A549 (cell line): ENCODE measurements at regions not wholly inside any gene's neighbourhood (a gene's known extent, or its start where the extent isn't known, plus 50 kb on each side); places are given as distances from the start of the nearest gene placed in this dataset.

Experiments used
- ATAC-seq, 2 experiments: fragments of 200-7000 bp in 1 of 2; fragments of >200 bp in 1 of 2; cut with Nextera tagmentation in 1 of 2; cut with Tn5 transposase in 1 of 2; 3 replicates each; pipeline versions ENCODE4 v1.8.0 to v1.9.1; 2018 to 2020; ENCODE audit warnings: mild to moderate bottlenecking in 1 of 2, moderate library complexity in 1 of 2
- CTCF ChIA-PET: fragments of 300-600 bp; sonication (Branson Sonifier 250); formaldehyde crosslinking; extraction: SDS; loops from one replicate; lab custom pipeline; 2021; ENCODE audit warnings: antibody characterized with exemption, inconsistent platforms; lab: Yijun Ruan, JAX
- POLR2A ChIA-PET: fragments of 350-600 bp; formaldehyde crosslinking; extraction: SDS; loops from one replicate; lab custom pipeline; 2021; ENCODE audit warnings: antibody characterized with exemption, inconsistent platforms; lab: Yijun Ruan, JAX
- DNase-seq, 2 experiments: peaks; one replicate each; pipeline versions ENCODE4 v3.0.0 to v3.0.0-alpha.2; 2011 to 2016; ENCODE audit warnings: low read depth in 1 of 2, low spot score in 1 of 2
- FAIRE-seq: peaks from 2 replicates; lab custom pipeline; 2011; peaks lifted over from hg19 to GRCh38; lab: Jason Lieb, UNC
- H3K27ac ChIP-seq, 2 experiments: fragments of >200 bp; sonication (Bioruptor Twin); formaldehyde crosslinking; 3 replicates each; pipeline ENCODE4 v1.5.1; 2016 to 2017
- H3K4me1 ChIP-seq: fragments of >200 bp; sonication (Bioruptor Twin); formaldehyde crosslinking; 3 replicates; pipeline ENCODE4 v1.6.1; 2016
- H3K4me2 ChIP-seq: fragments of >200 bp; sonication (Bioruptor Twin); formaldehyde crosslinking; 3 replicates; pipeline ENCODE4 v1.6.1; 2016
- H3K4me3 ChIP-seq: fragments of >200 bp; sonication (Bioruptor Twin); formaldehyde crosslinking; 3 replicates; pipeline ENCODE4 v1.5.1; 2016
- H3K9me3 ChIP-seq: fragments of >200 bp; sonication (Bioruptor Twin); formaldehyde crosslinking; 3 replicates; pipeline ENCODE4 v1.6.1; 2016
- ATOH8 ChIP-seq: fragments of 250-450 bp; sonication (Bioruptor Pico); IDR thresholded peaks from 2 replicates; pipeline ENCODE4 v1.5.0; 2020; ENCODE audit warnings: low read depth, mild to moderate bottlenecking, moderate library complexity
- BCL3 ChIP-seq: fragments of >200 bp; sonication (Bioruptor Twin); formaldehyde crosslinking; IDR thresholded peaks from 3 replicates; pipeline ENCODE4 v1.6.1; 2016
- CEBPB ChIP-seq, 2 experiments: fragments of >200 bp in 1 of 2; sonication (Bioruptor Twin) in 1 of 2; formaldehyde crosslinking in 1 of 2; IDR thresholded peaks; 2 replicates each; pipeline ENCODE4 v1.6.1; 2012 to 2016
- CHD4 ChIP-seq: fragments of 200-600 bp; sonication (generic); IDR thresholded peaks from 2 replicates; pipeline ENCODE4 v1.6.1; 2016; ENCODE audit warnings: antibody characterized with exemption, mild to moderate bottlenecking, borderline replicate concordance
- CTCF ChIP-seq: fragments of >200 bp; sonication (Bioruptor Twin); formaldehyde crosslinking; IDR thresholded peaks from 3 replicates; pipeline ENCODE4 v1.5.1; 2016
- E2F6 ChIP-seq: IDR thresholded peaks from 2 replicates; pipeline ENCODE4 v1.6.1; 2012; ENCODE audit warnings: low read depth, borderline replicate concordance
- ESRRA ChIP-seq: fragments of 150-350 bp; IDR thresholded peaks from 2 replicates; pipeline ENCODE4 v1.6.1; 2014; ENCODE audit warnings: mild to moderate bottlenecking, low read length, borderline replicate concordance
- FOSL2 ChIP-seq, 2 experiments: fragments of 450-650 bp in 1 of 2; fragments of >200 bp in 1 of 2; sonication (Bioruptor Twin) in 1 of 2; formaldehyde crosslinking; IDR thresholded peaks; 2 replicates each; pipeline versions ENCODE4 v1.5.0 to v1.6.1; 2016 to 2020; ENCODE audit warnings: mild to moderate bottlenecking in 1 of 2, moderate library complexity in 1 of 2
- FOXS1 ChIP-seq: fragments of 250-450 bp; sonication (Bioruptor Pico); IDR thresholded peaks from 2 replicates; pipeline ENCODE4 v1.5.0; 2020; ENCODE audit warnings: mild to moderate bottlenecking, moderate library complexity
- HDAC2 ChIP-seq: fragments of 200-600 bp; sonication (generic); IDR thresholded peaks from 2 replicates; pipeline ENCODE4 v1.6.1; 2016
- HEYL ChIP-seq: fragments of 250-450 bp; sonication (Bioruptor Pico); IDR thresholded peaks from 2 replicates; pipeline ENCODE4 v1.8.0; 2021; ENCODE audit warnings: mild to moderate bottlenecking, moderate library complexity
- HOXA7 ChIP-seq: fragments of 250-450 bp; sonication (Bioruptor Pico); IDR thresholded peaks from 2 replicates; pipeline ENCODE4 v1.5.0; 2020; ENCODE audit warnings: mild to moderate bottlenecking, moderate library complexity
- JUN ChIP-seq, 2 experiments: fragments of >200 bp; sonication (Bioruptor Twin); formaldehyde crosslinking; IDR thresholded peaks; 2 replicates in 1 of 2; 3 replicates in 1 of 2; pipeline ENCODE4 v1.6.1; 2016 to 2017
- JUNB ChIP-seq: fragments of >200 bp; sonication (Bioruptor Twin); formaldehyde crosslinking; IDR thresholded peaks from 2 replicates; pipeline ENCODE4 v1.6.1; 2016
- MAZ ChIP-seq: fragments of 150-350 bp; IDR thresholded peaks from 2 replicates; pipeline ENCODE4 v1.6.1; 2014; ENCODE audit warnings: antibody characterized with exemption, low read depth, low read length, borderline replicate concordance
- MYC ChIP-seq: IDR thresholded peaks from 2 replicates; pipeline ENCODE4 v1.6.1; 2012; ENCODE audit warnings: mild to moderate bottlenecking, inconsistent platforms, low read length, improper control_type of control experiment, borderline replicate concordance
- NFE2L2 ChIP-seq: fragments of 150-350 bp; conservative IDR thresholded peaks from 2 replicates; pipeline ENCODE4 v1.6.1; 2014; ENCODE audit warnings: low read length
- NR3C1 ChIP-seq: fragments of >200 bp; sonication (Bioruptor Twin); formaldehyde crosslinking; IDR thresholded peaks from 3 replicates; pipeline ENCODE4 v1.6.1; 2017
- POLR2AphosphoS2 ChIP-seq: conservative IDR thresholded peaks from 2 replicates; pipeline ENCODE4 v1.6.1; 2012; ENCODE audit warnings: low read length, improper control_type of control experiment, inconsistent platforms
- RFX5 ChIP-seq: fragments of 450-650 bp; IDR thresholded peaks from 2 replicates; pipeline ENCODE4 v1.7.1; 2014; ENCODE audit warnings: antibody characterized with exemption, mild to moderate bottlenecking, moderate library complexity
- ZFP36 ChIP-seq: fragments of 450-650 bp; IDR thresholded peaks from 2 replicates; pipeline ENCODE4 v1.6.1; 2014; ENCODE audit warnings: borderline replicate concordance; ENCODE audit not compliant: partially characterized antibody
- ZNF302 ChIP-seq: fragments of 250-450 bp; sonication (Bioruptor Pico); IDR thresholded peaks from 2 replicates; pipeline ENCODE4 v1.9.0; 2021; ENCODE audit warnings: inconsistent platforms, mild to moderate bottlenecking, moderate library complexity
- WGBS: methylation state at CpG from one replicate; pipeline ENCODE4 v1.1.6; 2017; ENCODE audit errors: missing lambda C conversion rate; 5-methylcytosine and 5-hydroxymethylcytosine counted together

GRCh38 chr9:30714389-30714788 lies 1670.1 kb upstream of the ACO1 start:
- no peak overlapping the region for H3K4me2 ChIP-seq
- no peak for TF ChIP-seq FOSL2 (IDR thresholded peaks at IDR 0.05)
- TF ChIP-seq FOSL2 (CRISPR knock-in tag; IDR thresholded peaks at IDR 0.05): no peak
- no peak for TF ChIP-seq HDAC2
- no peak for TF ChIP-seq ZNF302 (CRISPR knock-in tag)
- TF ChIP-seq CTCF: no peak
- no peak for TF ChIP-seq ATOH8
- TF ChIP-seq BCL3: no peak
- no peak for TF ChIP-seq CHD4
- no peak for TF ChIP-seq MAZ
- no peaks in the 10 kb centered on the region for H3K4me1 ChIP-seq
- POLR2A ChIA-PET: no interaction called here
- H3K4me3 ChIP-seq: no peak overlapping the region
- CTCF ChIA-PET: no interaction called here
- DNase-seq: no peak
- H3K9me3 ChIP-seq: no peaks in the 10 kb centered on the region
- no peak for ATAC-seq
- no peak for FAIRE-seq
- H3K27ac ChIP-seq: no peak overlapping the region
- 5% methylated on average over 1 of the region's 1 CpG for WGBS

GRCh38 chr9:30718483-30718882 lies 1666.0 kb upstream of the ACO1 start:
- POLR2A ChIA-PET: no interaction called here
- Histone ChIP-seq H3K27ac (no peak overlapping the region), H3K4me3 (no peak overlapping the region), H3K4me1 (no peaks in the 10 kb centered on the region), H3K4me2 (no peak overlapping the region), H3K9me3 (no peaks in the 10 kb centered on the region; the same call in 2 of the 3 replicates)
- DNase-seq: no peak
- no peak for FAIRE-seq
- no peak for TF ChIP-seq JUNB
- no peak for ATAC-seq
- CTCF ChIA-PET: no interaction called here
- 2% methylated on average over 1 of the region's 1 CpG for WGBS

- Histone ChIP-seq H3K4me2 (no peak overlapping the region), H3K27ac (no peak overlapping the region), H3K4me1 (no peaks in the 10 kb centered on the region), H3K9me3 (no peaks in the 10 kb centered on the region; the same call in 2 of the 3 replicates), H3K4me3 (no peak overlapping the region)
- FAIRE-seq (no peak), DNase-seq (no peak), ATAC-seq (no peak)
- no peak for TF ChIP-seq JUN (IDR thresholded peaks at IDR 0.05)
- no peak for TF ChIP-seq CEBPB (IDR thresholded peaks at IDR 0.05)
- TF ChIP-seq NR3C1: no peak
- TF ChIP-seq HOXA7 (CRISPR knock-in tag): no peak
- no peak for TF ChIP-seq MYC
- TF ChIP-seq MAZ: no peak
- TF ChIP-seq POLR2AphosphoS2: no peak
- ChIA-PET CTCF (no interaction called here), POLR2A (no interaction called here)
- WGBS: 38% methylated on average over 5 of the region's 5 CpGs
Measured at GRCh38 chr9:30722065-30722464, 1662.4 kb upstream of the ACO1 start.

- Histone ChIP-seq H3K4me3 (no peak overlapping the region), H3K27ac (no peak overlapping the region), H3K9me3 (no peaks in the 10 kb centered on the region; the same call in 2 of the 3 replicates), H3K4me2 (no peak overlapping the region), H3K4me1 (no peaks in the 10 kb centered on the region)
- ATAC-seq (no peak), FAIRE-seq (no peak), DNase-seq (no peak)
- ChIA-PET CTCF (no interaction called here), POLR2A (no interaction called here)
- TF ChIP-seq HEYL (CRISPR knock-in tag) (no peak), FOXS1 (CRISPR knock-in tag) (no peak), BCL3 (no peak), NFE2L2 (no peak), ZFP36 (no peak), HDAC2 (no peak), MYC (no peak), ESRRA (no peak), RFX5 (no peak), E2F6 (no peak)
- WGBS: 0% methylated on average over 4 of the region's 4 CpGs
Measured at GRCh38 chr9:30723656-30724055, 1660.8 kb upstream of the ACO1 start.
